ENCODE measurements at regions not wholly inside any gene's neighbourhood (a gene's known extent, or its start where the extent isn't known, plus 50 kb on each side); places are given as distances from the start of the nearest gene placed in this dataset.

DNA sequence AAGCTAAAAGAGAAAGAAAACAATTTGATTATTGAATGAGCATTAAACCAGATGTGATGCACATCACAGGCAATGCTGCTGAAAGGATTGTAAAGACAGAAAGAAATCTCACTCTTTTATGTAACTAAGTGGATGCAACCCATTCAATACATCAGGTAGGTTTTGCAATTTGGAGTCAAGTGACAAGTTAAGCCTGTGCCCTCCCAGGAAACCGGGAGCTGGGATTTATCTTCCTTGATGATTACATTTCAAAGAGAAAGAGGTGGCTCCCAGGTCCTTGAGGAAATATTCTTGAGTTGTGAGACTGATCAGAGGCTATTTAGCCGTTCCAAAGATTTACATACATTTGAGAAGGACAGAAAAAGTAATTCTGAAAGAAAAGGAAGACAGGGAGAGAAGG is 219.0 kb upstream of the PROK2 start:
- TF ChIP-seq MAFK (IDR thresholded peaks at IDR 0.05; ENCODE audit: low read depth, low read length) = no peak
- TF ChIP-seq, protein P1, sequence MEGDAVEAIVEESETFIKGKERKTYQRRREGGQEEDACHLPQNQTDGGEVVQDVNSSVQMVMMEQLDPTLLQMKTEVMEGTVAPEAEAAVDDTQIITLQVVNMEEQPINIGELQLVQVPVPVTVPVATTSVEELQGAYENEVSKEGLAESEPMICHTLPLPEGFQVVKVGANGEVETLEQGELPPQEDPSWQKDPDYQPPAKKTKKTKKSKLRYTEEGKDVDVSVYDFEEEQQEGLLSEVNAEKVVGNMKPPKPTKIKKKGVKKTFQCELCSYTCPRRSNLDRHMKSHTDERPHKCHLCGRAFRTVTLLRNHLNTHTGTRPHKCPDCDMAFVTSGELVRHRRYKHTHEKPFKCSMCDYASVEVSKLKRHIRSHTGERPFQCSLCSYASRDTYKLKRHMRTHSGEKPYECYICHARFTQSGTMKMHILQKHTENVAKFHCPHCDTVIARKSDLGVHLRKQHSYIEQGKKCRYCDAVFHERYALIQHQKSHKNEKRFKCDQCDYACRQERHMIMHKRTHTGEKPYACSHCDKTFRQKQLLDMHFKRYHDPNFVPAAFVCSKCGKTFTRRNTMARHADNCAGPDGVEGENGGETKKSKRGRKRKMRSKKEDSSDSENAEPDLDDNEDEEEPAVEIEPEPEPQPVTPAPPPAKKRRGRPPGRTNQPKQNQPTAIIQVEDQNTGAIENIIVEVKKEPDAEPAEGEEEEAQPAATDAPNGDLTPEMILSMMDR (conservative IDR thresholded peaks at IDR 0.05; ENCODE audit: low read depth, low read length) = no peak
- TF ChIP-seq BHLHE40 (IDR thresholded peaks at IDR 0.05; ENCODE audit: low read depth, low read length) = no peak
- no peak for TF ChIP-seq POLR2A (IDR thresholded peaks at IDR 0.05; ENCODE audit: low read depth, low read length)
- no peak for TF ChIP-seq RFX5 (IDR thresholded peaks at IDR 0.05; ENCODE audit: low read depth, low read length)

Measured in IMR-90 (cell line).